ENCODE measurements at regions not wholly inside any gene's neighbourhood (a gene's known extent, or its start where the extent isn't known, plus 50 kb on each side); places are given as distances from the start of the nearest gene placed in this dataset.
"Not testable (repeated sequence)": the region's sequence is repeated elsewhere in the genome, so short reads cannot be mapped to it uniquely, and the experiment has no call there.

DNA sequence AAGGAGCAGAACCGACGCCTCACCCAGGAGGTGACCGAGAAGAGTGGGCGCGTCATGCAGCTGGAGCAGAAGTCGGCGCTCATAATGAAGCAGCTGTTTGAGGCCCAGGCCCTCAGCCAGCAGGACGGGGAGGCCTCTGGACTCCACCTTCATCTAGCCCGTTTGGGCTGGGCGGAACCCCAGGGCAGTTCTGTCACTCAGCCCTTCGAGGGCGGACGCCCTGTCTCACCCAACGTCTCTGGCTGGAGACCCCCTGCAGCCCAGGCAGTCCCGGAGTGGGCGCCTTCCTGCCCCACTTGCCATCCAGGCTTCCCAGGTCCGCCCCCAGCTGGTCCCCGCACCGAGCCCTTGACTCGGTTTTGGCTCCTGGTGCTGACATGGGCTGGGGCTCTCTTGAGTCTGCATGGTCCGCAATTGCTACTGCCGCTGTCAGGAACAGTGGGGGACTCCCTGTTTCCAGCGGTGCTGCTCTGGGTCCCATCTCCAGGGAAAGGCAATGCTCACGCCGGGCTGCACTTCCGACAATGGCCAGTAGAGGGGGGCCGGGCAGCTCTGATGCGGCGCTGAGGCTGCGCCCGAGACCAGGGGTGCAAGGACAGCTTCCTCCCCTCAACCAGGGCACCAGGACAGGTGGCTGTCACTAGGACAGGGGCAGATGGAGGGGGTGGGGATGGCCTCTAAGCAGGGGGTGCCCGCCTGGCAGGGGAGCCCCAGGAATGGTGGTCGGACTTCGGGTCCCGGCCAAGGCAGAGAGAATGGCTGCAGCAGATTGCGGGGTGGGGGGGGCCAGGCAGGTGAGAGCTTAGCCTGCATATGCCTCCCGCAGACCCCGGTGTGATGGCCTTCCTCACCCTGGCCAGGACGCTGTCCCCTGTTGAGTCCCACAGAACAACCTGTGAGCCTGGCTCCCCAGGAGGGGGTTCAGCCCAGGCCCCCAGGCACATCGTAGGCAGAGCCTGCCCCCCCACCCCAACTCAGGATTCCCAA lies 71.2 kb upstream of the KCTD7 start:
- no peaks in the 10 kb centered on the region for H3K9me3 Mint-ChIP-seq
- TF ChIP-seq, protein P1, sequence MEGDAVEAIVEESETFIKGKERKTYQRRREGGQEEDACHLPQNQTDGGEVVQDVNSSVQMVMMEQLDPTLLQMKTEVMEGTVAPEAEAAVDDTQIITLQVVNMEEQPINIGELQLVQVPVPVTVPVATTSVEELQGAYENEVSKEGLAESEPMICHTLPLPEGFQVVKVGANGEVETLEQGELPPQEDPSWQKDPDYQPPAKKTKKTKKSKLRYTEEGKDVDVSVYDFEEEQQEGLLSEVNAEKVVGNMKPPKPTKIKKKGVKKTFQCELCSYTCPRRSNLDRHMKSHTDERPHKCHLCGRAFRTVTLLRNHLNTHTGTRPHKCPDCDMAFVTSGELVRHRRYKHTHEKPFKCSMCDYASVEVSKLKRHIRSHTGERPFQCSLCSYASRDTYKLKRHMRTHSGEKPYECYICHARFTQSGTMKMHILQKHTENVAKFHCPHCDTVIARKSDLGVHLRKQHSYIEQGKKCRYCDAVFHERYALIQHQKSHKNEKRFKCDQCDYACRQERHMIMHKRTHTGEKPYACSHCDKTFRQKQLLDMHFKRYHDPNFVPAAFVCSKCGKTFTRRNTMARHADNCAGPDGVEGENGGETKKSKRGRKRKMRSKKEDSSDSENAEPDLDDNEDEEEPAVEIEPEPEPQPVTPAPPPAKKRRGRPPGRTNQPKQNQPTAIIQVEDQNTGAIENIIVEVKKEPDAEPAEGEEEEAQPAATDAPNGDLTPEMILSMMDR (IDR thresholded peaks at IDR 0.05): peak; percentile 93
- H3K27ac Mint-ChIP-seq: no peak overlapping the region
- no peak overlapping the region for H3K4me3 Mint-ChIP-seq
- H3K27me3 Mint-ChIP-seq (ENCODE audit: low read depth, poor library complexity): no peaks in the 10 kb centered on the region
- H3K36me3 Mint-ChIP-seq (ENCODE audit: low read depth): peaks cover 29% of the 10 kb centered on the region
- peak; percentile 87 for DNase-seq
- no peaks in the 10 kb centered on the region for H3K4me1 Mint-ChIP-seq

DNA sequence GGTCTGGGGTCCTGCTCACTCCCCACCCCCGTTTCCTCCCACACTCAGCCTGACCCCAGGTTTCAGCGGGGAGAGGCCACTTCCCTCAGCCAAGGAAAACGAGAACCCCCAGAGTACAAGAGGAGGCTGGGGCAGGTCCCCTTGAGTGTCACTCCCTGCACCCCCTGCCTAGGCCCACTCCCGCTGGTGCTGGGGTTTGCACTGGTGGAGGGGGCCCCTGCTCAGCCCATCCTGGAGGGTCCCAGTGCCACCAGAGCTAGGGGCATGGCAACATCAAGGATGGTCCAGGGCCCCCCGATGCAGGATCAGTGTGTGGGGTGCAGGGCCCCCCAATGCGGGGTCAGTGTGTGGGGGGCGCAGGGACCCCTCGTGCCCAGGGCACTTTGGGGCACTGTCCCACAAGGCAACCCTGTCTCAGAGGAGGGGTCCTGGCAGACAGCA lies 70.5 kb upstream of the KCTD7 start:
- no peaks in the 10 kb centered on the region for H3K27me3 Mint-ChIP-seq (ENCODE audit: low read depth, poor library complexity)
- H3K36me3 Mint-ChIP-seq (ENCODE audit: low read depth): peaks cover 31% of the 10 kb centered on the region
- no peaks in the 10 kb centered on the region for H3K4me1 Mint-ChIP-seq
- DNase-seq: no peak
- no peaks in the 10 kb centered on the region for H3K9me3 Mint-ChIP-seq
- no peak overlapping the region for H3K4me3 Mint-ChIP-seq
- H3K27ac Mint-ChIP-seq: no peak overlapping the region
- TF ChIP-seq, protein P1 (IDR thresholded peaks at IDR 0.05): no peak

GRCh38 chr7:66558660-66559465 lies 69.8 kb upstream of the KCTD7 start:
- H3K36me3 Mint-ChIP-seq (ENCODE audit: low read depth): peaks cover 34% of the 10 kb centered on the region
- peak overlapping the region; percentile 70 for H3K27ac Mint-ChIP-seq
- H3K4me1 Mint-ChIP-seq: no peaks in the 10 kb centered on the region
- H3K9me3 Mint-ChIP-seq: no peaks in the 10 kb centered on the region
- DNase-seq: no peak
- H3K27me3 Mint-ChIP-seq (ENCODE audit: low read depth, poor library complexity): no peaks in the 10 kb centered on the region
- TF ChIP-seq, protein P1 (IDR thresholded peaks at IDR 0.05): no peak
- H3K4me3 Mint-ChIP-seq: no peak overlapping the region

DNA sequence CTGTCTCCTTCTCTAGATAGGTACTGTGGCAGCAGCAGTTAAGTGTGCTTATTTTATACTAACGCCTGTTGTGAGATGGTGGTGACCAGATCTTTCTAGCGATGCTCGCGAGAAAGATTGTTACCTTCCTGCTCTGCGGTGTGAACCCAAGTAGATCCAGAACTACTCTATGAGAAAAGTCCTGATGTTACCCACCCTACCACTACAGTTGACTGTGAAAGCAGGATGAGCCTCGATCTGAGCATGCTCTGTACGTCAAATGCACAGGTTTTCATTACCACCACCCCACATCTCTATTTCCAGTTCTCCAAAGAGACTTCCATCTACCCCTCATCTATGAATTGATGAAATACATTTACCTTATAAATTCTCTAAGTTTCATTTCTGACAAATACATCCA lies 64.6 kb upstream of the KCTD7 start:
- TF ChIP-seq, protein P1 (IDR thresholded peaks at IDR 0.05): no peak
- no peaks in the 10 kb centered on the region for H3K27me3 Mint-ChIP-seq (ENCODE audit: low read depth, poor library complexity)
- no peaks in the 10 kb centered on the region for H3K9me3 Mint-ChIP-seq
- peaks cover 44% of the 10 kb centered on the region for H3K36me3 Mint-ChIP-seq (ENCODE audit: low read depth)
- peak overlapping the region; percentile 50 for H3K27ac Mint-ChIP-seq
- peaks cover 16% of the 10 kb centered on the region for H3K4me1 Mint-ChIP-seq
- no peak for DNase-seq
- no peak overlapping the region for H3K4me3 Mint-ChIP-seq

- not testable (repeated sequence) for H3K27ac Mint-ChIP-seq; H3K9me3 Mint-ChIP-seq; H3K27me3 Mint-ChIP-seq (ENCODE audit: low read depth, poor library complexity); H3K4me3 Mint-ChIP-seq; DNase-seq
- Mint-ChIP-seq H3K36me3 (ENCODE audit: low read depth) (peaks cover 64% of the 10 kb centered on the region), H3K4me1 (peaks cover 16% of the 10 kb centered on the region)
Observed at GRCh38 chr7:66570179-66570578, 58.5 kb upstream of the KCTD7 start.

DNA sequence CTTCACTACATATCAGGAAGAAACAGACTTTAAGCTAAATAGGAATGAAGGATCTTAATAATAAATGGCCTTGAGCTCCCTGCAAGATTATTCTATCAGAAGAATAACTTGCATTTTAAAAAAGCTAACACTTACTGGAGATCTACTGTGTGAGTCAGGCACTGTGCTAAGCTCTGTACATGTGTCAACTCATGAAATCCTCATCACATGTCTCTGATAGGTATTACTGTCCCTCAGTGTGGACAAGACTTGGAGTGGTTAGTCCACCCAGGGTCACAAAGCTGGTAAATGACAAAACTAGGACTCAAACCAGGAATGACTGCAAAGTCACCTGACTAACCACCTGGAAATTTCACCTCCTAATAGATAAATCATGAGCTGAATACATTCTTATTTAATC lies 57.1 kb upstream of the KCTD7 start:
- Mint-ChIP-seq H3K27me3 (ENCODE audit: low read depth, poor library complexity) (no peaks in the 10 kb centered on the region), H3K27ac (no peak overlapping the region), H3K4me3 (no peak overlapping the region), H3K36me3 (ENCODE audit: low read depth) (peaks cover 58% of the 10 kb centered on the region), H3K9me3 (no peaks in the 10 kb centered on the region), H3K4me1 (peaks cover 15% of the 10 kb centered on the region)
- no peak for DNase-seq
- TF ChIP-seq, protein P1 (IDR thresholded peaks at IDR 0.05): no peak

GRCh38 chr7:66573782-66574495 lies 54.7 kb upstream of the KCTD7 start:
- not testable (repeated sequence) for H3K4me3 Mint-ChIP-seq; H3K9me3 Mint-ChIP-seq; DNase-seq; H3K4me1 Mint-ChIP-seq; H3K27me3 Mint-ChIP-seq (ENCODE audit: low read depth, poor library complexity)
- Mint-ChIP-seq H3K36me3 (ENCODE audit: low read depth) (peaks cover 56% of the 10 kb centered on the region), H3K27ac (peak overlapping the region; percentile 47)

- H3K4me3 Mint-ChIP-seq; H3K27ac Mint-ChIP-seq; DNase-seq; H3K4me1 Mint-ChIP-seq; H3K9me3 Mint-ChIP-seq; H3K27me3 Mint-ChIP-seq (ENCODE audit: low read depth, poor library complexity): not testable (repeated sequence)
- H3K36me3 Mint-ChIP-seq (ENCODE audit: low read depth): peaks cover 56% of the 10 kb centered on the region
Observed at GRCh38 chr7:66574768-66575167, 53.9 kb upstream of the KCTD7 start.
